ENCODE measurements at regions not wholly inside any gene's neighbourhood (a gene's known extent, or its start where the extent isn't known, plus 50 kb on each side); places are given as distances from the start of the nearest gene placed in this dataset.

DNA sequence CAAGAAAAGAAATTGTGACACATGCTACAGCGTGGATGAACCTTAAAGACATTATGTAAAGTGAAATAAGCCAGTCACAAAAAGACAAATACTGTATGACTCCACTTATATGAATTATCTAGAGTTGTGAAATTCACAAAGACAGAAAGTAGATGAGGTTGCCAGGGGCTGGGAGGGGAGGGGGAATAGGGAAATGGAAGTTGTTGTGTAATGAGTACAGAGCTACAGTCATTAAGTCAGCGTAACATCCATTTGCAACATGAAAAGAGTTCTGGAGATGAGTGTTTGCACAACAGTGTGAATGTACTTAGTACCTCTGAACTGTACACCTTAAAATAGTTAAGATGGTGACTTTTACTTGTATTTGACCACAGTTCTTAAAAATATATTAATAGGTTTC is 112.1 kb upstream of the CDK1 start:
- no peak for DNase-seq (ENCODE audit: low read depth)

GRCh38 chr10:60664859-60665258 is 113.4 kb upstream of the CDK1 start:
- no peak for DNase-seq (ENCODE audit: low read depth)

DNA sequence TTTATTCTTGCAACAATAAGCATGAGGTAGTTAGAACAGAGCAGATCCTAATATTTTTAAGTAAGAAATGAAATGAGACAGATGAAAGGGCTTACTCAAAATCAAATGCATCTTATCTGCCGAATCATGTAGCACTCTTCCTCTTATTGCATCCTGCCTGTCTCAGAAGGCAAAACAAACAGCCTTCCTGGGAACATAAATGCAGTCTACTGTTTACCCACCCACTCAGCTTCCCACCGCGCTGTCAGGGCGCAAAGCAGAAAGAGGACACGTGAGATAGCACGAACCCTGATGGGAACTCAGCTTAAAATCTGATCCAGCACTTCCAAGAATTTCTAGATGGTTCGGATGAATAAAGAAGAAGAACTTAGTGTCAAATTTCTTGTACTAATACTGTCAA is 114.4 kb upstream of the CDK1 start:
- DNase-seq (ENCODE audit: low read depth) = no peak

DNA sequence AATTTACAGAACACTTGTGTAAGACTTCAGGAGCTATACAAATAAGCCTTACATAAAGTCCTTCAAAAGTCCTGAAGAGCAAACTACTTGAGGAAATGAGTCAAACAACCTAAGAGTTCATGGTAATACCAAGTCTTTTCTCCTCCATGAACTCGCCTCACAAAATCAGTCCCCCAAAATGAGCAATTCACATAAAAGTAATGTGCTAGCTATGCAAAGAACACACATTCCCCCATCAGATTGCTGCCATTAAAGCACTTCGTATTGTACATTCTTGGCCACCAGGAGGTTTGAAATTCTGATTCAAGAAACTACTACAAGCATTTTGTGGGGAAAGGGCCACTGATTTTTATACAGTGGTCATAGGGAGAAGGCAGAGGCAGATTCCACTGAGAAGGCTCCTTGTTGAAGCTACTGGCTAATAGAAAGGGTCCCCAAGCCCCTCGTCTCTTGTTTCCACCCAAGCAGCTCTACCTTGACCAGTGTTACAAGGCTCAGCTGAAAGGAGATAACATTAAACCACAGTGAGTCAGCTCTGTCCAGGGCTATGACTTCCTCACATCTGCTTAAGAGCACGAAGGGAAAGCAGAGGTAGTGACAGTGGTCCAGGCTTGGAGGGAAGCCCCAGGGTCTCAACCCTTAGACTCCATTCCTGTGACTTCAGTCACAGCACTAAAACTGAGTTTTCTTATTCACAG is 115.2 kb upstream of the CDK1 start:
- no peak for DNase-seq (ENCODE audit: low read depth)

DNA sequence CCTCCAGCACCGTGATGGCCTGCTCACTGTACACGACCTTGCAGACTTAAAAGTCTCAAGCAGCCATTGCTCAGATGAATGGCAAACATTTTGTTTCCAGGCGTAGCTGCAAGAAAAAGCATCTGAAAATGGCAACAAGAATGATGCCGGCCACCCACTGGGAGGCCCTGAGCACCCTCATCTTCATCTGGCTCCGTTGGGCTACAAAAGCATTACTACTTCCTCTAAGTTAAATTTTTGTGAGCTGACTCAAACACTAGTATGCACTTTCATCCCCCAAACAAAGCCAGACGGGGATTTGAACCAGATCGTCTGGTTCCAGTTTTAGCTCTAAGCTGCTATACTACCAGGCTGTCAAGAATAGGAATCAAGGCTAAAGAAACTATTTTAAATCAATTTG is 116.6 kb upstream of the CDK1 start:
- no peak for DNase-seq (ENCODE audit: low read depth)

- DNase-seq (ENCODE audit: low read depth) = no peak
Measured at GRCh38 chr10:60660625-60661024, 117.7 kb upstream of the CDK1 start.

DNA sequence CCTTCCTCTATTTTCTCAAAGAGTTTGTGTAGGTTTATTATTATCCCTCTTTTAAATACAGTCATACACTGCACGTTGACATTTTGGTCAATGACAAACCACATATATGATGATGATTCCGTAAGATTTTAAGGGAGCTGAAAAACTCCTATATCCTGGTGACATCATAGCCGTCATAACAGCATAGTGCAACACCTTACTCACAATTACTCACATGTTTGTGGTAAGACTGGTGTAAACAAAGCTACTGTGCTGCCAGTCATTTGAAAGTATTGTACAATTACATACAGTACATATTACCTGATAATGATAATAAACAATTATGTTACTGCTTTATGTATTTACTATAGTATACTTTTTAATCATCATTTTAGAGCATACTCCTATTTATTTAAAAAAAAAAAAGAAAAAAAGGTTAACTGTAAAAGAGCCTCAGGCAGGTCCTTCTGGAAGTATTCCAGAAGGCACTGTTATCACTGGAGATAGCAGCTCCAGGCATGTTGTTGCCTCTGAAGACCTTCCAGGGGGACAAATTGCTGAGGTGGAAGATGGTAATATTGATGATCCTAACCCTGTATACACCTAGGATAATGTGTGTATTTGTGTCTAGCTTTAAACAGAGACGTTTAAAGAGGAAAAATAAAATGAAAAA is 123.3 kb upstream of the CDK1 start:
- no peak for DNase-seq (ENCODE audit: low read depth)

GRCh38 chr10:60652628-60653027 is 125.7 kb upstream of the CDK1 start:
- DNase-seq (ENCODE audit: low read depth) = no peak

DNA sequence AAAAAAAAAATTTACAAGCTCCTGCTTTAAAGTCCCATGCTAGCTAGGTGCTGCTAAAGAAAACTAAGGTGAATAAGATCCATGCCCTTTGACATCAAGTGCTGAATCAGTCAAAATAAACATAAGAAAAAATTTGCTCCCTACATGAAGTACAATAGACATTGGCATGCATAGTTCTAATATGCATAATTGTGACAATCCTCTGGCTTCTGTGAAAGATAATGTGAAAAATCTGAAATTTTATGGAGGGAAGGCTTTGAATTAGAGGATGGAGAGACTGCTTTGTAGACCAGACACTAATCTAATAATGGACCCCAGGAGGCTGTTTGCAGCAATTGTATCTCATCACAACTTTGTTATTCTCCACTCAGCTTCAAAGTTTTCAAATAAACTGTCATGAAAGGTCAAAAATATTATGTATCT is 127.9 kb upstream of the CDK1 start:
- no peak for DNase-seq (ENCODE audit: low read depth)

DNA sequence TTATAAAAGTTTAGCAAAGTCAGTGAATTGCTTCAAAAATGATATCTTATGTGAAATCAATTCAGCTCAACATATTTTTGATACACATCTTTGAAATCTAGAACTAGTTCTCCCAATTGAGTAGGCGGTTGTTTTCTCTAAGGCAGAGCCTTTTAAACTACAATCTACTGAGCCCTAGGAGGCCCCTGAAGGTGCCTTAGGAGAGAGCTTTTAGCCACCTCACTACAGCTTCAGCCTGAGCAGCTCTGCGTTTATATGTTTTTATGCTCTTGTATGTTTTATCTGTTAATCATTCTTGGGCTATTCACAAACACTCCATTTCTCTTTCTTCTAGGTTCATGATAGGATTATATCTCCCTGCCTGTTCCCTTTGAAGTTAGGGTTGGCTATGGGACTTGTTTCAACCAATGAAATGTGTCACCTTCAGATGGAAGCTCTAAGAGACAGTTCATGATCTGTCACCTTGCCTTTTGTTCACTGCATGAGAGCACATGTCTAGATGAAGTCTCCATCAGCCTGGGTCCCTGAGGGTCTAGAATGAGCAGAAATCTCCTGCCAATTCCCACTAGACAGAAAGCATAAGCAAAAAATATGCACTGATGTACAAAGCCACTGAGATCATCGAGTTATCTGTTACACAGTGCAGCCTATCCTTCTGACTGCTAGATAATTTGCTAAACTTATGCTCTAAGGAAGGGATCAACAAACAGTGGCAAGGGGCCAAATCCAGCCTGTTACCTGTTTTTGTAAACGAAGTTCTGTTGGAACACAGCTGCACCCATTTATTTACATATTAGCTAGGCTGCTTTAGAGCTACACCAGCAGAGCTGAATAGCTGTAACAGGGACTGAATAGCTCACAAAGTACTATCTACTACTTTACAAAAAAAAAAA is 128.5 kb upstream of the CDK1 start:
- no peak for DNase-seq (ENCODE audit: low read depth)

DNA sequence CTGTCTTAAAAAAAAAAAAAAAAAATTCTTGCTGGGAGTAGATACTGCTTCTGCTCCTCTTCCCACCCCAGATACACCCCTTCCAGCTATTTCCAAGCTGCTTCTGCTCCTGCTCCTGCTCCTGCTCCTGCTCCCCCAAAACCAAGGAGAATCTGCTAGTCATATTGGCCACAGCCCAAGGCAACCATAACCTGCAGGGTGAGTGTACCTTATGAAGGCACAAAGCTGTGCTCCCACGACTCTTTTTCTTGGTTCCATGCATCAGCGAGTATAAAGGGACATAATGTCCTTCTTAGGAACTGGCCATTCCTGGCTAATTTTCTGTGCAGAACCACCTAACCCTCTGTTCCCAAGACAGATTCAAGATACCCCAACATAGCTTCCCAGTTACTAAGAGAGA is 129.5 kb upstream of the CDK1 start:
- DNase-seq (ENCODE audit: low read depth) = no peak

GRCh38 chr10:60646966-60647796 is 131.1 kb upstream of the CDK1 start:
- peak; percentile 79 for DNase-seq (ENCODE audit: low read depth)

- no peak for DNase-seq (ENCODE audit: low read depth)
Measured at GRCh38 chr10:60645980-60646379, 132.3 kb upstream of the CDK1 start.

- DNase-seq (ENCODE audit: low read depth) = no peak
Measured at GRCh38 chr10:60644436-60645130, 133.7 kb upstream of the CDK1 start.

DNA sequence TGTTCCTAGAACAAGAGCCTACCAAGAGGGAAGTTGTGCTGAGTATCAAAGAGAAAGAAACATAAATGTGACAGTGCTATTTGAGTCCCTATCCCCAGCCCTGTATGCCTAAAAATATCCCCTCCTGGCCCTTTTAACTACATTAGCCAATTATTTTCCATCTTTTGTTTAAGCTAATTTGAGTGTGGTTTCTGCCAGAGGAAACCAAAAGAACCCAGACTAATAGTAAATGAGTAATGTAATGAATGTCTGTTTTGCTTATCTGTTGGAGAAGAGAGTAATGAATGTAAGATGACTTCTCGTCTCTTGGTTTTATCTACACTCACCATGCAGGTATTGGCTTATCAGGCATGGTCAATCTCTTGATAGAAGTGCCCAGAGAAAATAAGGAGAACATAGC is 134.4 kb upstream of the CDK1 start:
- DNase-seq (ENCODE audit: low read depth) = no peak

DNA sequence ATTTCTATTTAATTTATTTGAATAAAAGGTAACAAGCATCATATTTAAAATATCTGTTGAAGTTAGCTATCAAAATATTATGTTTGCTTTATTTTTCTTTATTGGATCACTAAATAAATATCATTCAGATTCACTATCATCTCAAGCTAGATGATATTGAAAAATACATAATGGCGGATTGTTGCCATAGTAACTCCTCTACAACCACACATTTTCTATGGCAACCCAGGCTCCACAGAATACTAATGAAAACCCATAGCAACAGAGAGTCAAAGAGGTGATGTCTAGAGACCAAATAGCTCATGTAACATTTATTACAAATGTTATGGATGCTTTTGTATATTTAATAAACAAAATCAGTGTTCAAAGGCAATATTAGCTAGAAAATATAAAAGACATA is 148.9 kb upstream of the CDK1 start:
- DNase-seq (ENCODE audit: low read depth) = no peak

DNA sequence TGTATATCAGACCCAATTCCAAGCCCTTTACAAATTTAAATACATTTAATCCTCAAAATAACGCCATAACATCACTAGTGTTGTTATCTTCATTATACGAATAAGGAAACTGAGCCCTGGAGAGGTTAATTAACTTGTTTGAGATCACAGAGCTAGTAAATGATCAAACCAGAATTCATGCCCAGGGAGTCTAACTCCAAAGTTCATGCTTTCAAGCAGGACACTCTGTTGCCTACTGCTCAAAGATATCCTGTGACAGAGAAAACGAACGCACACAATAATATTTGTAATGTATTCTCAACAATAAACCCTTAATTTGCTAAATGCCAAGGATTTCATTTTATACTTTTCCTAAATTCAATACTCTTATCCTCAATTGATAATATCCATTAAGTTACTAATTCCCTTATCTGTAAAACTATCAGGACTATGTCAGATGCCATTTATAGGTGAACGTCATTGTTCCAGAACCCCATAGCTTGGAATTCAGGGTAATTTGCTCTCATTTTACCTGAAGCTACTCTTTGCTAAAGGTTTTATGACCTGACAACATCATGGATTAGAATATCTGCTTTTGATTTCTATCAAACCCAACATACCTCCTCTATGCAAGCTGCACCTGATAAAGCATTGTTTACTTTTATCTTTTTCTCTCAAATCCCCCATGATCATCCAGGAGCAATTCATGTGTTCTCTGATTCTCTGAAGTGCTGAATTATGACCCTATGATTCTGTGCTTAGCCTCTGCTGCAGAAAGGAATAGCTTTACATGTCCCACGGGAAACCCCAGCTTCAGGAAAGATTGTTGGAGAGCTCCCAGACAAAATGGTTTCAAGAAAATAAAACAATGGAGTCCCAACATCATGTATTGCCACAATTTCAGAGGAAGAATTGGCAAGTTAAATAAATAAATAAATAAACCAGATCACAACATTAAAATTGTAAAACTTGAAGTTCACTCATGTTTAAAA is 150.2 kb upstream of the CDK1 start:
- peak; percentile 19 for DNase-seq (ENCODE audit: low read depth)

- no peak for DNase-seq (ENCODE audit: low read depth)
Measured at GRCh38 chr10:60626037-60626436, 152.2 kb upstream of the CDK1 start.

DNA sequence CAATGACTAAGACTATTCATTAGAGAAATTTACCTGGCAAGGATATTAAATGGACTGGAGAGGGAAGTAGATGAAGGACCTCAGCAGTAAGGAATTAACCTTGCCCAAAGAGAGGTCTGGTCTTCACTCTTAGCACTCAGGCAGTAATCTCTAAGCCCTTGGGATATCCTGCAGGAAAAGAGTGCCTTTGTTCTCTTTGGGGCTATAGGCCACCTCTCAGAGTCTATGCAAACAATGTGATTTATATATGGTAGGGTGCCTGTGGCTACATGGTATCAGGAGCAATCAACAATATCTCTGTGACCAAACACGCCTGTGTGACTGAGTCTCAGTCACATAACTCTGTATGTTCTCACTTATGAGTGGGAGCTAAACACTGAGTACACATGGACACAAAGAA is 154.7 kb upstream of the CDK1 start:
- no peak for DNase-seq (ENCODE audit: low read depth)

DNA sequence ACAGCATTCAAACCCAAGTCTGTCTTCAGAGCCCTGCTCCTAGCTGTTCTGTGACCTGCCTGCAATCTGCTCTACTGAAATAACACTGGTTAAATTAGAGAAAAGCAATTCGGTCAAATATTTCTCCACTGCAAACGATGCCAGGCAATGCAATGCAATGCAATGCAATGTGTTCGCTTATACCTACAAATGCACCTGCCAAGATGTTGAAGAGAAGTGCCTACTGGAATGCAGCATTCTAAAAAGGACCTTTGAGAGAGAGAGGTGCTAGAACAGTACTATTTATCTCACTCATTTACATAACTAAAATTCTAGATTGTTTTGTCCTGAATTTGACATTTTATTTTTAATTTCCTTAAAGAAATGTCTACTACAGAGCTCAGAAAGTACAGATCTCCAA is 157.3 kb upstream of the CDK1 start:
- DNase-seq (ENCODE audit: low read depth) = no peak
